ENCODE measurements at regions not wholly inside any gene's neighbourhood (a gene's known extent, or its start where the extent isn't known, plus 50 kb on each side); places are given as distances from the start of the nearest gene placed in this dataset.

- no peak for TF ChIP-seq SP1 (IDR thresholded peaks at IDR 0.05)
- TF ChIP-seq BHLHE40 (IDR thresholded peaks at IDR 0.05; ENCODE audit: borderline replicate concordance) = no peak
- no peak for TF ChIP-seq FOXA1 (IDR thresholded peaks at IDR 0.05)
- TF ChIP-seq FOXM1 (IDR thresholded peaks at IDR 0.05; ENCODE audit: borderline replicate concordance) = no peak
- no peak for TF ChIP-seq NFRKB (IDR thresholded peaks at IDR 0.05)
- no peak for TF ChIP-seq TARDBP (IDR thresholded peaks at IDR 0.05)
- no peak for TF ChIP-seq ELF4 (IDR thresholded peaks at IDR 0.05)
Measured at GRCh38 chr2:16425462-16426336, 239.9 kb downstream of the CYRIA start.
